ENCODE measurements at regions not wholly inside any gene's neighbourhood (a gene's known extent, or its start where the extent isn't known, plus 50 kb on each side); places are given as distances from the start of the nearest gene placed in this dataset.

DNA sequence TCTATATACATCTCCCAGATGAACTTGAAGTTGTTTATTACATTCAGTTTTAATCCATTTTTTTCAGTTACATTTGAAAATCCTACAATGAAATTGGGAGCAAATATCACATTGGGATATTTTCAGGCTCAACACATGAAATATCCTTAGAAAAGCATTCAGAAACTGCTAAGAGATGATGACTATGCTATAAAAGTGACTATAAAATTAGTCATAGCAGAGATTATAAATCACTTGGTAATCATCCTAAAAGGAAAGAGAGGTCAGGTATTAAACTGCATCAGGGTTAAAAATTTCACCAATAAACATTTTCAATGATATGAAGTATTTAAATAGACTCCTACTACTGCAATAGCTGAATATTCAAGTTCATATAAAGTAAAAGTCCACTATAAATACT, 987.7 kb downstream of the GRIK2 start:
- TF ChIP-seq, protein P1, sequence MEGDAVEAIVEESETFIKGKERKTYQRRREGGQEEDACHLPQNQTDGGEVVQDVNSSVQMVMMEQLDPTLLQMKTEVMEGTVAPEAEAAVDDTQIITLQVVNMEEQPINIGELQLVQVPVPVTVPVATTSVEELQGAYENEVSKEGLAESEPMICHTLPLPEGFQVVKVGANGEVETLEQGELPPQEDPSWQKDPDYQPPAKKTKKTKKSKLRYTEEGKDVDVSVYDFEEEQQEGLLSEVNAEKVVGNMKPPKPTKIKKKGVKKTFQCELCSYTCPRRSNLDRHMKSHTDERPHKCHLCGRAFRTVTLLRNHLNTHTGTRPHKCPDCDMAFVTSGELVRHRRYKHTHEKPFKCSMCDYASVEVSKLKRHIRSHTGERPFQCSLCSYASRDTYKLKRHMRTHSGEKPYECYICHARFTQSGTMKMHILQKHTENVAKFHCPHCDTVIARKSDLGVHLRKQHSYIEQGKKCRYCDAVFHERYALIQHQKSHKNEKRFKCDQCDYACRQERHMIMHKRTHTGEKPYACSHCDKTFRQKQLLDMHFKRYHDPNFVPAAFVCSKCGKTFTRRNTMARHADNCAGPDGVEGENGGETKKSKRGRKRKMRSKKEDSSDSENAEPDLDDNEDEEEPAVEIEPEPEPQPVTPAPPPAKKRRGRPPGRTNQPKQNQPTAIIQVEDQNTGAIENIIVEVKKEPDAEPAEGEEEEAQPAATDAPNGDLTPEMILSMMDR (IDR thresholded peaks at IDR 0.05), result no peak
- TF ChIP-seq POLR2A (IDR thresholded peaks at IDR 0.05), result no peak
